MCF 10A (cell line): ENCODE measurements at regions not wholly inside any gene's neighbourhood (a gene's known extent, or its start where the extent isn't known, plus 50 kb on each side); places are given as distances from the start of the nearest gene placed in this dataset.

Experiments used
- BruUV-seq: library from RNA; stranded (reverse); fragments of 400-500 nt; replicated peaks from 2 replicates; lab custom pipeline; 2021; lab: Mats Ljungman, UMichigan
- CTCF ChIA-PET: fragments of 300-600 bp; sonication (Branson Sonifier 250); formaldehyde crosslinking; extraction: SDS; loops from one replicate; lab custom pipeline; 2021; ENCODE audit warnings: antibody characterized with exemption, inconsistent platforms; lab: Yijun Ruan, JAX
- POLR2A ChIA-PET: fragments of 300-600, 350-650 bp; sonication (Branson Sonifier 250); formaldehyde crosslinking; extraction: SDS; loops from one replicate; lab custom pipeline; 2020; ENCODE audit warnings: antibody characterized with exemption, inconsistent platforms; lab: Yijun Ruan, JAX
- DNase-seq: peaks from one replicate; pipeline ENCODE4 v3.0.0-alpha.2; 2018; ENCODE audit not compliant: unreplicated experiment
- H3K27ac Mint-ChIP-seq: one replicate; pipeline ENCODE4 v1.8.0; 2022; ENCODE audit warnings: mild to moderate bottlenecking, low read depth, mixed read lengths; ENCODE audit not compliant: unreplicated experiment
- H3K27me3 Mint-ChIP-seq: one replicate; pipeline ENCODE4 v1.8.0; 2022; ENCODE audit warnings: mixed read lengths; ENCODE audit not compliant: insufficient read depth, unreplicated experiment
- H3K36me3 Mint-ChIP-seq: one replicate; pipeline ENCODE4 v1.8.0; 2022; ENCODE audit warnings: mild to moderate bottlenecking, moderate library complexity, mixed read lengths; ENCODE audit not compliant: insufficient read depth, unreplicated experiment
- H3K4me1 Mint-ChIP-seq: one replicate; pipeline ENCODE4 v1.8.0; 2022; ENCODE audit warnings: mixed read lengths; ENCODE audit not compliant: insufficient read depth, unreplicated experiment
- H3K4me3 Mint-ChIP-seq: one replicate; pipeline ENCODE4 v1.8.0; 2022; ENCODE audit warnings: mild to moderate bottlenecking, moderate library complexity, mixed read lengths; ENCODE audit not compliant: unreplicated experiment
- H3K9me3 Mint-ChIP-seq: one replicate; pipeline ENCODE4 v1.8.0; 2022; ENCODE audit warnings: mixed read lengths; ENCODE audit not compliant: unreplicated experiment
- intact Hi-C: fragments of 100-400 bp; cut with micrococcal nuclease; formaldehyde crosslinking; loops from 2 replicates; pipeline ENCODE4 v1.14.1; 2022
- TF ChIP-seq, protein P1 (sequence below): fragments of 200-600 bp; IDR thresholded peaks from one replicate; pipeline ENCODE4 v1.8.0; 2022; ENCODE audit warnings: antibody characterized with exemption, mild to moderate bottlenecking; ENCODE audit not compliant: unreplicated experiment

GRCh38 chr14:105862581-105863239 lies 336.3 kb downstream of the TMEM121 start:
- TF ChIP-seq, protein P1, sequence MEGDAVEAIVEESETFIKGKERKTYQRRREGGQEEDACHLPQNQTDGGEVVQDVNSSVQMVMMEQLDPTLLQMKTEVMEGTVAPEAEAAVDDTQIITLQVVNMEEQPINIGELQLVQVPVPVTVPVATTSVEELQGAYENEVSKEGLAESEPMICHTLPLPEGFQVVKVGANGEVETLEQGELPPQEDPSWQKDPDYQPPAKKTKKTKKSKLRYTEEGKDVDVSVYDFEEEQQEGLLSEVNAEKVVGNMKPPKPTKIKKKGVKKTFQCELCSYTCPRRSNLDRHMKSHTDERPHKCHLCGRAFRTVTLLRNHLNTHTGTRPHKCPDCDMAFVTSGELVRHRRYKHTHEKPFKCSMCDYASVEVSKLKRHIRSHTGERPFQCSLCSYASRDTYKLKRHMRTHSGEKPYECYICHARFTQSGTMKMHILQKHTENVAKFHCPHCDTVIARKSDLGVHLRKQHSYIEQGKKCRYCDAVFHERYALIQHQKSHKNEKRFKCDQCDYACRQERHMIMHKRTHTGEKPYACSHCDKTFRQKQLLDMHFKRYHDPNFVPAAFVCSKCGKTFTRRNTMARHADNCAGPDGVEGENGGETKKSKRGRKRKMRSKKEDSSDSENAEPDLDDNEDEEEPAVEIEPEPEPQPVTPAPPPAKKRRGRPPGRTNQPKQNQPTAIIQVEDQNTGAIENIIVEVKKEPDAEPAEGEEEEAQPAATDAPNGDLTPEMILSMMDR, result no peak
- BruUV-seq, result no TSS peak
- Mint-ChIP-seq H3K27ac (no peak overlapping the region), H3K4me1 (no peaks in the 10 kb centered on the region), H3K4me3 (no peak overlapping the region), H3K27me3 (no peaks in the 10 kb centered on the region), H3K9me3 (no peaks in the 10 kb centered on the region), H3K36me3 (peaks cover 7% of the 10 kb centered on the region)
- intact Hi-C loops, result no loop called here
- ChIA-PET POLR2A (no interaction called here), CTCF (no interaction called here)
- no peak for DNase-seq

GRCh38 chr14:105863296-105864108 lies 337.1 kb downstream of the TMEM121 start:
- no peak overlapping the region for H3K4me3 Mint-ChIP-seq
- H3K36me3 Mint-ChIP-seq, result peaks cover 7% of the 10 kb centered on the region
- H3K27me3 Mint-ChIP-seq, result no peaks in the 10 kb centered on the region
- H3K27ac Mint-ChIP-seq, result no peak overlapping the region
- H3K9me3 Mint-ChIP-seq, result no peaks in the 10 kb centered on the region
- TF ChIP-seq, protein P1, result no peak
- intact Hi-C loops, result no loop called here
- CTCF ChIA-PET, result no interaction called here
- no peak for DNase-seq
- no peaks in the 10 kb centered on the region for H3K4me1 Mint-ChIP-seq
- POLR2A ChIA-PET, result no interaction called here
- BruUV-seq, result no TSS peak

GRCh38 chr14:105864116-105864515 lies 337.7 kb downstream of the TMEM121 start:
- DNase-seq, result no peak
- Mint-ChIP-seq H3K9me3 (no peaks in the 10 kb centered on the region), H3K4me1 (no peaks in the 10 kb centered on the region), H3K27ac (no peak overlapping the region), H3K36me3 (peaks cover 7% of the 10 kb centered on the region), H3K27me3 (no peaks in the 10 kb centered on the region), H3K4me3 (no peak overlapping the region)
- no TSS peak for BruUV-seq
- intact Hi-C loops, result no loop called here
- CTCF ChIA-PET, result no interaction called here
- TF ChIP-seq, protein P1, result no peak
- POLR2A ChIA-PET, result no interaction called here

GRCh38 chr14:105864651-105865265 lies 338.4 kb downstream of the TMEM121 start:
- Mint-ChIP-seq H3K27ac (no peak overlapping the region), H3K4me3 (no peak overlapping the region), H3K9me3 (no peaks in the 10 kb centered on the region), H3K36me3 (peaks cover 7% of the 10 kb centered on the region), H3K27me3 (no peaks in the 10 kb centered on the region), H3K4me1 (no peaks in the 10 kb centered on the region)
- BruUV-seq, result no TSS peak
- DNase-seq, result no peak
- intact Hi-C loops, result no loop called here
- TF ChIP-seq, protein P1, result no peak
- CTCF ChIA-PET, result no interaction called here
- POLR2A ChIA-PET, result no interaction called here
